ENCODE measurements at regions not wholly inside any gene's neighbourhood (a gene's known extent, or its start where the extent isn't known, plus 50 kb on each side); places are given as distances from the start of the nearest gene placed in this dataset.

DNA sequence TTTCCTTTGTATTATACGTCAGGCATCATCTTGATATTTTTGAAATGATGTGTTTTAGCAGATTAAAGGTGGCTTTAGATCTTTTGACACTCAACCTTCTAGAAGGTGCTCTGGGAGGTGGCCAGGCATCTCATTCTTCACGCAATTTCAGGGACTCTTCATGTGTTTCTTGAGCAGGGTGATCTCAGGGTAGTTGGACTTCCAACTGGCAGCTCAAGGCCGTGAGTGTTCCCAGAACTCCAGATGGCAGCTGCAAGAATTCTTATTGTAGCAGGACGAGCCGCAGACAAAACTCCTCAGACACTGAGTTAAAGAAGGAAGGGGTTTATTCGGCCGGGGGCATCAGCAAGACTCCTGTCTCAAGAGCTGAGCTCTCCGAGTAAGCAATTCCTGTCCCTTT is 82.5 kb upstream of the UBAC2 start:
- Histone ChIP-seq H2AFZ (ENCODE audit: low read length) (no peak overlapping the region), H3K23ac (ENCODE audit: insufficient read length, low read depth, low read length) (no peak overlapping the region), H3K4me2 (ENCODE audit: insufficient read depth, insufficient read length, low read length) (no peak overlapping the region), H3K27ac (ENCODE audit: insufficient read length, low read depth, low read length) (no peak overlapping the region), H4K91ac (ENCODE audit: insufficient read length, low read depth, low read length) (no peak overlapping the region), H3K9ac (ENCODE audit: extremely low read depth, insufficient read length, low read length) (no peak overlapping the region), H3K23me2 (ENCODE audit: insufficient read length, low read depth, low read length, poor library complexity, severe bottlenecking) (no peaks in the 10 kb centered on the region), H3T11ph (ENCODE audit: low read length) (no peak overlapping the region), H2BK20ac (ENCODE audit: low read depth, low read length, poor library complexity, severe bottlenecking) (no peak overlapping the region), H2BK120ac (ENCODE audit: low read depth, low read length, poor library complexity, severe bottlenecking) (no peak overlapping the region), H3K27me3 (ENCODE audit: insufficient read depth, low read length) (no peaks in the 10 kb centered on the region; the same call in 1 of the 2 replicates), H2BK5ac (ENCODE audit: insufficient read length, low read length) (no peak overlapping the region), H3K56ac (ENCODE audit: insufficient read length, low read depth, low read length) (no peak overlapping the region), H2BK12ac (ENCODE audit: insufficient read length, low read depth, low read length) (no peak overlapping the region), H3K14ac (ENCODE audit: insufficient read depth, low read length) (no peak overlapping the region), H4K20me1 (ENCODE audit: control insufficient read depth, insufficient read depth, insufficient read length) (no peaks in the 10 kb centered on the region), H2BK15ac (ENCODE audit: low read depth, low read length) (no peak overlapping the region), H3K79me2 (ENCODE audit: insufficient read depth, low read length) (no peaks in the 10 kb centered on the region), H3K9me3 (ENCODE audit: control insufficient read depth, low read depth, low read length) (no peaks in the 10 kb centered on the region), H2AK5ac (ENCODE audit: insufficient read length, low read length) (no peak overlapping the region), H3K4ac (ENCODE audit: low read depth, low read length) (no peak overlapping the region), H4K5ac (ENCODE audit: insufficient read length, low read depth, low read length) (no peak overlapping the region), H3K18ac (ENCODE audit: insufficient read length, low read depth, low read length) (no peak overlapping the region), H3K79me1 (ENCODE audit: insufficient read depth, low read depth, low read length, poor library complexity, severe bottlenecking) (no peaks in the 10 kb centered on the region), H4K8ac (replicated peaks; ENCODE audit: insufficient read length, low read depth, low read length) (no peak overlapping the region), H3K4me1 (ENCODE audit: insufficient read depth, low read length) (peaks cover 4% of the 10 kb centered on the region; the same call in 1 of the 2 replicates)
- Mint-ChIP-seq H3K9me3 (peaks cover 7 to 11% of the 10 kb centered on the region in 2 experiments), H3K36me3 (ENCODE audit: insufficient read depth in 1 of 3, low read depth in 3 of 3) (peaks cover 0 to 11% (median 4%) of the 10 kb centered on the region in 3 experiments; a peak in 4 of 7 replicates), H3K4me1 (peaks cover 34% of the 10 kb centered on the region in 2 experiments), H3K27me3 (ENCODE audit: low read depth) (peaks cover 30% of the 10 kb centered on the region), H3K4me3 (no peak overlapping the region), H3K27ac (0 out of 7 replicates have a peak overlapping the region, but pooled peaks of 1 of the 3 experiments have one; percentile 14)
- no CpG with 5 or more reads among the region's 8 CpGs for WGBS (ENCODE audit: extremely low coverage, insufficient read length, low lambda C conversion rate)
- DNase-seq: no peak
- TF ChIP-seq, protein P1, sequence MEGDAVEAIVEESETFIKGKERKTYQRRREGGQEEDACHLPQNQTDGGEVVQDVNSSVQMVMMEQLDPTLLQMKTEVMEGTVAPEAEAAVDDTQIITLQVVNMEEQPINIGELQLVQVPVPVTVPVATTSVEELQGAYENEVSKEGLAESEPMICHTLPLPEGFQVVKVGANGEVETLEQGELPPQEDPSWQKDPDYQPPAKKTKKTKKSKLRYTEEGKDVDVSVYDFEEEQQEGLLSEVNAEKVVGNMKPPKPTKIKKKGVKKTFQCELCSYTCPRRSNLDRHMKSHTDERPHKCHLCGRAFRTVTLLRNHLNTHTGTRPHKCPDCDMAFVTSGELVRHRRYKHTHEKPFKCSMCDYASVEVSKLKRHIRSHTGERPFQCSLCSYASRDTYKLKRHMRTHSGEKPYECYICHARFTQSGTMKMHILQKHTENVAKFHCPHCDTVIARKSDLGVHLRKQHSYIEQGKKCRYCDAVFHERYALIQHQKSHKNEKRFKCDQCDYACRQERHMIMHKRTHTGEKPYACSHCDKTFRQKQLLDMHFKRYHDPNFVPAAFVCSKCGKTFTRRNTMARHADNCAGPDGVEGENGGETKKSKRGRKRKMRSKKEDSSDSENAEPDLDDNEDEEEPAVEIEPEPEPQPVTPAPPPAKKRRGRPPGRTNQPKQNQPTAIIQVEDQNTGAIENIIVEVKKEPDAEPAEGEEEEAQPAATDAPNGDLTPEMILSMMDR (conservative IDR thresholded peaks at IDR 0.05): no peak
